Trophoblast cell (in vitro differentiated cells and primary cell): ENCODE measurements at regions not wholly inside any gene's neighbourhood (a gene's known extent, or its start where the extent isn't known, plus 50 kb on each side); places are given as distances from the start of the nearest gene placed in this dataset.
"Not testable (repeated sequence)": the region's sequence is repeated elsewhere in the genome, so short reads cannot be mapped to it uniquely, and the experiment has no call there.

Source experiments
- DNase-seq, 2 donors: peaks; one replicate each; pipeline ENCODE4 v3.0.0-alpha.2; 2016
- H2AFZ ChIP-seq: 2 replicates; pipeline ENCODE4 v1.6.1; 2013; ENCODE audit warnings: low read length, moderate library complexity, mild to moderate bottlenecking; ENCODE audit not compliant: insufficient read depth, poor library complexity
- H2AK5ac ChIP-seq: 2 replicates; pipeline ENCODE4 v1.6.1; 2013; ENCODE audit warnings: mild to moderate bottlenecking, low read length
- H2BK120ac ChIP-seq: 2 replicates; pipeline ENCODE4 v1.6.1; 2013; ENCODE audit warnings: low read length, mild to moderate bottlenecking, moderate library complexity; ENCODE audit not compliant: insufficient read depth, poor library complexity
- H2BK12ac ChIP-seq: 2 replicates; pipeline ENCODE4 v1.6.1; 2013; ENCODE audit warnings: mild to moderate bottlenecking, low read length, moderate library complexity
- H2BK5ac ChIP-seq: 2 replicates; pipeline ENCODE4 v1.6.1; 2013; ENCODE audit warnings: low read length, low read depth, moderate library complexity, mild to moderate bottlenecking; ENCODE audit not compliant: poor library complexity
- H3K14ac ChIP-seq: 2 replicates; pipeline ENCODE4 v1.6.1; 2013; ENCODE audit warnings: mild to moderate bottlenecking, low read length
- H3K18ac ChIP-seq: 2 replicates; pipeline ENCODE4 v1.6.1; 2013; ENCODE audit warnings: mild to moderate bottlenecking, low read length
- H3K23ac ChIP-seq: 2 replicates; pipeline ENCODE4 v1.6.1; 2013; ENCODE audit warnings: low read length
- H3K27ac ChIP-seq: 2 replicates; pipeline ENCODE4 v1.5.1; 2013; ENCODE audit warnings: low read depth, mild to moderate bottlenecking, inconsistent platforms, low read length, moderate library complexity
- H3K27me3 ChIP-seq: 2 replicates; pipeline ENCODE4 v1.6.1; 2013; ENCODE audit warnings: inconsistent platforms, mild to moderate bottlenecking, low read length, moderate library complexity; ENCODE audit not compliant: insufficient read depth
- H3K36me3 ChIP-seq, 2 experiments: 1 replicate in 1 of 2; 2 replicates in 1 of 2; pipeline ENCODE4 v1.6.1; 2013; ENCODE audit warnings: low read length in 2 of 2, mild to moderate bottlenecking in 2 of 2, moderate library complexity in 1 of 2; ENCODE audit not compliant: insufficient read depth in 2 of 2, control insufficient read depth in 1 of 2
- H3K4ac ChIP-seq: 2 replicates; pipeline ENCODE4 v1.6.1; 2013; ENCODE audit warnings: low read depth, mild to moderate bottlenecking, low read length, moderate library complexity
- H3K4me1 ChIP-seq, 2 experiments: 1 replicate in 1 of 2; 2 replicates in 1 of 2; pipeline ENCODE4 v1.6.1; 2013; ENCODE audit warnings: low read length in 2 of 2, mild to moderate bottlenecking in 2 of 2, moderate library complexity in 1 of 2; ENCODE audit not compliant: insufficient read depth in 2 of 2, control insufficient read depth in 1 of 2
- H3K4me2 ChIP-seq: 2 replicates; pipeline ENCODE4 v1.6.1; 2013; ENCODE audit warnings: inconsistent platforms, mild to moderate bottlenecking, low read length, moderate library complexity
- H3K4me3 ChIP-seq: 2 replicates; pipeline ENCODE4 v1.5.1; 2013; ENCODE audit warnings: mild to moderate bottlenecking, low read depth, low read length, inconsistent platforms
- H3K79me1 ChIP-seq: one replicate; pipeline ENCODE4 v1.6.1; 2013; ENCODE audit warnings: low read length
- H3K79me2 ChIP-seq: 2 replicates; pipeline ENCODE4 v1.6.1; 2013; ENCODE audit warnings: low read length, mild to moderate bottlenecking; ENCODE audit not compliant: control insufficient read depth, insufficient read depth, poor library complexity
- H3K9ac ChIP-seq: 2 replicates; pipeline ENCODE4 v1.6.1; 2013; ENCODE audit warnings: mild to moderate bottlenecking, low read length
- H3K9me3 ChIP-seq: 2 replicates; pipeline ENCODE4 v1.6.1; 2013; ENCODE audit warnings: low read depth, mild to moderate bottlenecking, control low read depth, inconsistent platforms, low read length; ENCODE audit not compliant: insufficient read depth
- H4K12ac ChIP-seq: 2 replicates; pipeline ENCODE4 v1.6.1; 2013; ENCODE audit warnings: low read depth, mild to moderate bottlenecking, low read length, moderate library complexity
- H4K8ac ChIP-seq: 2 replicates; pipeline ENCODE4 v1.6.1; 2013; ENCODE audit warnings: low read depth, mild to moderate bottlenecking, low read length, moderate library complexity
- H4K91ac ChIP-seq: one replicate; pipeline ENCODE4 v1.6.1; 2013; ENCODE audit warnings: low read depth, mild to moderate bottlenecking, low read length, moderate library complexity
- WGBS: extraction: QIAGEN DNeasy Blood & Tissue Kit; methylation state at CpG from one replicate; pipeline ENCODE4 v1.1.7; 2013; ENCODE audit warnings: missing lambda C conversion rate; ENCODE audit not compliant: insufficient read length, insufficient coverage; ENCODE audit errors: extremely low coverage; 5-methylcytosine and 5-hydroxymethylcytosine counted together

- Histone ChIP-seq H3K79me1 (peaks cover 10% of the 10 kb centered on the region), H4K8ac (no peak overlapping the region), H2BK12ac (no peak overlapping the region), H3K18ac (no peak overlapping the region), H3K4me1 (peaks cover 11 to 15% of the 10 kb centered on the region in 2 experiments), H3K9ac (no peak overlapping the region), H2AK5ac (no peak overlapping the region), H4K91ac (no peak overlapping the region), H3K4me2 (no peak overlapping the region), H2AFZ (no peak overlapping the region), H3K23ac (no peak overlapping the region), H4K12ac (no peak overlapping the region), H3K14ac (no peak overlapping the region), H3K4ac (no peak overlapping the region), H2BK5ac (no peak overlapping the region), H3K9me3 (peaks cover 8% of the 10 kb centered on the region), H3K36me3 (no peaks in the 10 kb centered on the region), H2BK120ac (no peak overlapping the region), H3K27ac (no peak overlapping the region), H3K79me2 (peaks cover 5% of the 10 kb centered on the region), H3K27me3 (no peaks in the 10 kb centered on the region), H3K4me3 (no peak overlapping the region)
- no peak for DNase-seq
- no CpG with 5 or more reads among the region's 17 CpGs for WGBS
Measured at GRCh38 chr16:21523411-21524067, 75.8 kb upstream of the METTL9 start.

- no CpG with 5 or more reads among the region's 9 CpGs for WGBS
- Histone ChIP-seq H3K18ac (no peak overlapping the region), H3K36me3 (no peaks in the 10 kb centered on the region), H3K9ac (no peak overlapping the region), H3K79me1 (peaks cover 8% of the 10 kb centered on the region), H3K4me1 (peaks cover 11 to 15% of the 10 kb centered on the region in 2 experiments), H4K91ac (no peak overlapping the region), H2BK5ac (no peak overlapping the region), H3K4me3 (no peak overlapping the region), H3K9me3 (peaks cover 8% of the 10 kb centered on the region), H2BK120ac (no peak overlapping the region), H4K12ac (no peak overlapping the region), H3K79me2 (peaks cover 3% of the 10 kb centered on the region), H3K27ac (no peak overlapping the region), H3K27me3 (no peaks in the 10 kb centered on the region), H3K23ac (no peak overlapping the region), H4K8ac (no peak overlapping the region), H3K14ac (no peak overlapping the region), H2AFZ (no peak overlapping the region), H2AK5ac (no peak overlapping the region), H2BK12ac (no peak overlapping the region), H3K4me2 (no peak overlapping the region), H3K4ac (no peak overlapping the region)
- no peak for DNase-seq
Measured at GRCh38 chr16:21524068-21524751, 75.2 kb upstream of the METTL9 start.

GRCh38 chr16:21524752-21525028 lies 74.7 kb upstream of the METTL9 start:
- H2BK120ac ChIP-seq, H4K12ac ChIP-seq, H3K36me3 ChIP-seq, H3K14ac ChIP-seq, H3K23ac ChIP-seq, H3K4me2 ChIP-seq, H2AFZ ChIP-seq, H3K9ac ChIP-seq, H3K79me1 ChIP-seq, H2AK5ac ChIP-seq, H3K18ac ChIP-seq, H4K91ac ChIP-seq, H3K4me3 ChIP-seq, H3K9me3 ChIP-seq, DNase-seq, H2BK12ac ChIP-seq, H2BK5ac ChIP-seq, H3K27me3 ChIP-seq, H3K27ac ChIP-seq, H4K8ac ChIP-seq, H3K79me2 ChIP-seq, H3K4ac ChIP-seq: not testable (repeated sequence)
- peaks cover 11 to 15% of the 10 kb centered on the region in 2 experiments for H3K4me1 ChIP-seq
- no CpG with 5 or more reads among the region's 1 CpG for WGBS

GRCh38 chr16:21525029-21525895 lies 74.1 kb upstream of the METTL9 start:
- H3K27me3 ChIP-seq, H2BK120ac ChIP-seq, H3K18ac ChIP-seq: not testable (repeated sequence)

More at GRCh38 chr16:21525029-21525895, 74.1 kb upstream of the METTL9 start:
- H3K23ac ChIP-seq, H4K12ac ChIP-seq, H4K8ac ChIP-seq, H2BK12ac ChIP-seq, H3K9me3 ChIP-seq, H3K27ac ChIP-seq, H4K91ac ChIP-seq, DNase-seq, H3K36me3 ChIP-seq, H2AK5ac ChIP-seq, H2BK5ac ChIP-seq, H3K9ac ChIP-seq, H3K4me3 ChIP-seq, H3K14ac ChIP-seq, H3K4ac ChIP-seq, H2AFZ ChIP-seq, H3K79me2 ChIP-seq, H3K79me1 ChIP-seq, H3K4me2 ChIP-seq: not testable (repeated sequence)
- H3K4me1 ChIP-seq = peaks cover 11 to 15% of the 10 kb centered on the region in 2 experiments
- no CpG with 5 or more reads among the region's 14 CpGs for WGBS
